SK-N-SH treated with all-trans-retinoic acid at 6 μM for 48 hours (cell line): ENCODE measurements at regions not wholly inside any gene's neighbourhood (a gene's known extent, or its start where the extent isn't known, plus 50 kb on each side); places are given as distances from the start of the nearest gene placed in this dataset.

Source experiments
- ATAC-seq: fragments of 200-7000 bp; cut with Tn5 transposase; 3 replicates; pipeline ENCODE4 v1.9.1; 2020; ENCODE audit warnings: mild to moderate bottlenecking, moderate library complexity
- ARNTL ChIP-seq: fragments of 450-650 bp; formaldehyde crosslinking; IDR thresholded peaks from 2 replicates; pipeline ENCODE4 v1.5.0; 2020; ENCODE audit warnings: low read depth, mild to moderate bottlenecking, moderate library complexity, borderline replicate concordance
- BACH2 ChIP-seq: fragments of 250-450 bp; sonication (Bioruptor Pico); IDR thresholded peaks from 2 replicates; pipeline ENCODE4 v1.9.0; 2021; ENCODE audit warnings: mild to moderate bottlenecking, borderline replicate concordance
- CSDC2 ChIP-seq: fragments of 250-450 bp; sonication (Bioruptor Pico); IDR thresholded peaks from 2 replicates; pipeline ENCODE4 v1.5.0; 2020; ENCODE audit warnings: mild to moderate bottlenecking, moderate library complexity
- GLIS3 ChIP-seq: fragments of 250-450 bp; sonication (Bioruptor Pico); IDR thresholded peaks from 2 replicates; pipeline ENCODE4 v1.5.0; 2020; ENCODE audit warnings: mild to moderate bottlenecking, moderate library complexity
- ISL1 ChIP-seq: fragments of 250-450 bp; sonication (Bioruptor Pico); IDR thresholded peaks from 2 replicates; pipeline ENCODE4 v2.1.2; 2022; ENCODE audit warnings: mild to moderate bottlenecking, moderate library complexity
- OSR1 ChIP-seq: fragments of 250-450 bp; sonication (Bioruptor Pico); IDR thresholded peaks from 2 replicates; pipeline ENCODE4 v1.8.0; 2022; ENCODE audit warnings: moderate library complexity, mild to moderate bottlenecking, inconsistent platforms
- PATZ1 ChIP-seq: fragments of 250-450 bp; sonication (Bioruptor Pico); IDR thresholded peaks from 2 replicates; pipeline ENCODE4 v1.8.0; 2020; ENCODE audit warnings: mild to moderate bottlenecking, moderate library complexity, borderline replicate concordance
- POU6F1 ChIP-seq: fragments of 250-450 bp; sonication (Bioruptor Pico); IDR thresholded peaks from 2 replicates; pipeline ENCODE4 v1.8.0; 2021; ENCODE audit warnings: low read depth, mild to moderate bottlenecking, moderate library complexity, borderline replicate concordance
- PPARA ChIP-seq: fragments of 250-450 bp; sonication (Bioruptor Pico); IDR thresholded peaks from 2 replicates; pipeline ENCODE4 v1.5.0; 2020; ENCODE audit warnings: mild to moderate bottlenecking, borderline replicate concordance
- RARB ChIP-seq: fragments of 250-450 bp; sonication (Bioruptor Pico); IDR thresholded peaks from 2 replicates; pipeline ENCODE4 v1.8.0; 2021; ENCODE audit warnings: mild to moderate bottlenecking, moderate library complexity
- SNAI2 ChIP-seq: fragments of 250-450 bp; sonication (Bioruptor Pico); IDR thresholded peaks from 2 replicates; pipeline ENCODE4 v1.5.0; 2020; ENCODE audit warnings: mild to moderate bottlenecking, moderate library complexity
- TCF4 ChIP-seq: fragments of 250-450 bp; sonication (Bioruptor Pico); IDR thresholded peaks from 2 replicates; pipeline ENCODE4 v1.8.0; 2021; ENCODE audit warnings: mild to moderate bottlenecking, moderate library complexity, borderline replicate concordance
- TOX ChIP-seq: fragments of 250-450 bp; sonication (Bioruptor Pico); IDR thresholded peaks from 2 replicates; pipeline ENCODE4 v1.8.0; 2021; ENCODE audit warnings: mild to moderate bottlenecking, moderate library complexity, borderline replicate concordance
- ZC3H10 ChIP-seq: fragments of 250-450 bp; sonication (Bioruptor Pico); IDR thresholded peaks from 2 replicates; pipeline ENCODE4 v1.5.1; 2021; ENCODE audit warnings: mild to moderate bottlenecking, moderate library complexity
- ZFP3 ChIP-seq: fragments of 250-450 bp; sonication (Bioruptor Pico); IDR thresholded peaks from 2 replicates; pipeline ENCODE4 v1.5.0; 2020; ENCODE audit warnings: mild to moderate bottlenecking, moderate library complexity
- ZFP30 ChIP-seq: fragments of 450-650 bp; formaldehyde crosslinking; IDR thresholded peaks from 2 replicates; pipeline ENCODE4 v1.5.0; 2022; ENCODE audit warnings: mild to moderate bottlenecking, moderate library complexity
- ZNF565 ChIP-seq: fragments of 450-650 bp; formaldehyde crosslinking; conservative IDR thresholded peaks from 2 replicates; pipeline ENCODE4 v1.5.0; 2020; ENCODE audit warnings: low read depth, mild to moderate bottlenecking, moderate library complexity
- ZNF70 ChIP-seq: fragments of 450-650 bp; formaldehyde crosslinking; IDR thresholded peaks from 2 replicates; pipeline ENCODE4 v1.5.0; 2020; ENCODE audit warnings: mild to moderate bottlenecking, moderate library complexity
- ZNF8 ChIP-seq: fragments of 450-650 bp; formaldehyde crosslinking; IDR thresholded peaks from 2 replicates; pipeline ENCODE4 v1.5.0; 2020; ENCODE audit warnings: mild to moderate bottlenecking, moderate library complexity
- TF ChIP-seq, protein P1 (sequence below): fragments of 250-450 bp; sonication (Bioruptor Pico); IDR thresholded peaks from 2 replicates; pipeline ENCODE4 v1.5.1; 2020; ENCODE audit warnings: low read depth, mild to moderate bottlenecking, moderate library complexity
- TF ChIP-seq, protein P2 (sequence below): fragments of 250-450 bp; sonication (Bioruptor Pico); IDR thresholded peaks from 2 replicates; pipeline ENCODE4 v1.5.1; 2021; ENCODE audit warnings: mild to moderate bottlenecking, moderate library complexity

- TF ChIP-seq, protein P1, sequence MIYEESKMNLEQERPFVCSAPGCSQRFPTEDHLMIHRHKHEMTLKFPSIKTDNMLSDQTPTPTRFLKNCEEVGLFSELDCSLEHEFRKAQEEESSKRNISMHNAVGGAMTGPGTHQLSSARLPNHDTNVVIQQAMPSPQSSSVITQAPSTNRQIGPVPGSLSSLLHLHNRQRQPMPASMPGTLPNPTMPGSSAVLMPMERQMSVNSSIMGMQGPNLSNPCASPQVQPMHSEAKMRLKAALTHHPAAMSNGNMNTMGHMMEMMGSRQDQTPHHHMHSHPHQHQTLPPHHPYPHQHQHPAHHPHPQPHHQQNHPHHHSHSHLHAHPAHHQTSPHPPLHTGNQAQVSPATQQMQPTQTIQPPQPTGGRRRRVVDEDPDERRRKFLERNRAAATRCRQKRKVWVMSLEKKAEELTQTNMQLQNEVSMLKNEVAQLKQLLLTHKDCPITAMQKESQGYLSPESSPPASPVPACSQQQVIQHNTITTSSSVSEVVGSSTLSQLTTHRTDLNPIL: no peak
- TF ChIP-seq OSR1 (CRISPR knock-in tag) (no peak), BACH2 (CRISPR knock-in tag) (no peak), ZNF70 (CRISPR knock-in tag) (no peak), POU6F1 (no peak), ZC3H10 (CRISPR knock-in tag) (no peak), ISL1 (CRISPR knock-in tag) (no peak), TOX (no peak), PATZ1 (no peak), ZNF8 (CRISPR knock-in tag) (no peak), ZNF565 (CRISPR knock-in tag) (no peak), RARB (CRISPR knock-in tag) (no peak), TCF4 (CRISPR knock-in tag) (no peak)
- TF ChIP-seq, protein P2, sequence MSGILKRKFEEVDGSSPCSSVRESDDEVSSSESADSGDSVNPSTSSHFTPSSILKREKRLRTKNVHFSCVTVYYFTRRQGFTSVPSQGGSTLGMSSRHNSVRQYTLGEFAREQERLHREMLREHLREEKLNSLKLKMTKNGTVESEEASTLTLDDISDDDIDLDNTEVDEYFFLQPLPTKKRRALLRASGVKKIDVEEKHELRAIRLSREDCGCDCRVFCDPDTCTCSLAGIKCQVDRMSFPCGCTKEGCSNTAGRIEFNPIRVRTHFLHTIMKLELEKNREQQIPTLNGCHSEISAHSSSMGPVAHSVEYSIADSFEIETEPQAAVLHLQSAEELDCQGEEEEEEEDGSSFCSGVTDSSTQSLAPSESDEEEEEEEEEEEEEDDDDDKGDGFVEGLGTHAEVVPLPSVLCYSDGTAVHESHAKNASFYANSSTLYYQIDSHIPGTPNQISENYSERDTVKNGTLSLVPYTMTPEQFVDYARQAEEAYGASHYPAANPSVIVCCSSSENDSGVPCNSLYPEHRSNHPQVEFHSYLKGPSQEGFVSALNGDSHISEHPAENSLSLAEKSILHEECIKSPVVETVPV (CRISPR knock-in tag): no peak
- no peak for ATAC-seq
These were observed 294.2 kb upstream of the PTGER4 start for GRCh38 chr5:40385544-40385943.

- no peak for ATAC-seq
- TF ChIP-seq RARB (CRISPR knock-in tag) (no peak), ZNF565 (CRISPR knock-in tag) (no peak), ARNTL (no peak), CSDC2 (CRISPR knock-in tag) (no peak), SNAI2 (CRISPR knock-in tag) (no peak), ZFP3 (CRISPR knock-in tag) (no peak), PPARA (CRISPR knock-in tag) (no peak), PATZ1 (no peak), ISL1 (CRISPR knock-in tag) (no peak), GLIS3 (CRISPR knock-in tag) (no peak), ZFP30 (CRISPR knock-in tag) (no peak), OSR1 (CRISPR knock-in tag) (no peak), ZC3H10 (CRISPR knock-in tag) (no peak), TCF4 (CRISPR knock-in tag) (no peak), BACH2 (CRISPR knock-in tag) (no peak), ZNF70 (CRISPR knock-in tag) (no peak), TOX (no peak)
- TF ChIP-seq, protein P2 (CRISPR knock-in tag): no peak
- TF ChIP-seq, protein P1: no peak
These were observed 294.8 kb upstream of the PTGER4 start for GRCh38 chr5:40384782-40385390.
